ENCODE measurements at regions not wholly inside any gene's neighbourhood (a gene's known extent, or its start where the extent isn't known, plus 50 kb on each side); places are given as distances from the start of the nearest gene placed in this dataset.
"Not testable (repeated sequence)": the region's sequence is repeated elsewhere in the genome, so short reads cannot be mapped to it uniquely, and the experiment has no call there.

DNA sequence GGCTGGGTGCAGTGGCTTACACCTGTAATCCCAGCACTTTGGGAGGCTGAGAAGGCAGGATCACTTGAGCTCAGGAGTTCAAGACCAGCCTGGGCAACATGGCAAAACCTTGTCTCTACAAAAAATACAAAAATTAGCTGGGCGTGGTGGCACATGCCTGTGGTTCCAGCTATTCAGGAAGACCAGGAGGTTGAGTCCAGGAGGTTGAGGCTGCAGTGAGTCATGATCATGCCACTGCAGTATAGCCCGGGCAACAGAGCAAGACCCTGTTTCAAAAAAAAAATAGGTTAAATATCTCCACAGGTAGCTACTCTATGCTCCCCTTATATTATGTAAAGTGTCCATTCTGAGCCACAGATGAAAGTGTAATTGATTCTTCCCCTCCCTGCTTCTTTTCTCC, 89.3 kb upstream of the MYO3A start:
- not testable (repeated sequence) for H3K4me3 ChIP-seq (ENCODE audit: low read length); H3K27ac ChIP-seq (ENCODE audit: low read length); H3K36me3 ChIP-seq (ENCODE audit: control insufficient read depth, insufficient read depth, low read length); H3K9me3 ChIP-seq (replicated peaks; ENCODE audit: control insufficient read depth, low read depth, low read length); H3K27me3 ChIP-seq (ENCODE audit: control insufficient read depth, insufficient read depth, low read length); H3K4me1 ChIP-seq (ENCODE audit: control insufficient read depth, insufficient read depth, low read length); DNase-seq
- no CpG with 5 or more reads among the region's 2 CpGs for WGBS (ENCODE audit: insufficient coverage)

DNA sequence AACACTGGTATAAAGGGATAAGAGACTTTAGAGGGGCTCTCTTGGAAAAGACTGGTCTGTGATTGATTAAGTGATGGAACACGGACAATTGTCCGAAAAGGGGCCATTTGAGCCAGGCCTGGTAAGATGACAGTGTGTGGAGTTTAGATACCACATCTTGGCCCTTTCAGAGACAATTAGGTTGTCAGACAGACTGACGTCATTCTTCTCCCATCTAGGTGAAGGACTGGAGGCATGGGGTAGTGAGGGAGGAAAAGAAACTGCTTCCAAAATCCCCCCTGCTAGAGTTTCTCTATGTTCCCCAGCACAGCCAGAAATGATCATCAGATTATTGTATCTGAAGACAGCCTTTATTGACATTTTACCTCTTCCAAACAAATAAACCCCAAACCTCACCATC, 84.8 kb upstream of the MYO3A start:
- H3K4me1 ChIP-seq (ENCODE audit: control insufficient read depth, insufficient read depth, low read length): no peaks in the 10 kb centered on the region
- WGBS (ENCODE audit: insufficient coverage): 58% methylated on average over 2 of the region's 3 CpGs
- DNase-seq: no peak
- H3K9me3 ChIP-seq (replicated peaks; ENCODE audit: control insufficient read depth, low read depth, low read length): no peaks in the 10 kb centered on the region
- H3K4me3 ChIP-seq (ENCODE audit: low read length): no peak overlapping the region
- H3K36me3 ChIP-seq (ENCODE audit: control insufficient read depth, insufficient read depth, low read length): no peaks in the 10 kb centered on the region
- H3K27me3 ChIP-seq (ENCODE audit: control insufficient read depth, insufficient read depth, low read length): no peaks in the 10 kb centered on the region
- no peak overlapping the region for H3K27ac ChIP-seq (ENCODE audit: low read length)

DNA sequence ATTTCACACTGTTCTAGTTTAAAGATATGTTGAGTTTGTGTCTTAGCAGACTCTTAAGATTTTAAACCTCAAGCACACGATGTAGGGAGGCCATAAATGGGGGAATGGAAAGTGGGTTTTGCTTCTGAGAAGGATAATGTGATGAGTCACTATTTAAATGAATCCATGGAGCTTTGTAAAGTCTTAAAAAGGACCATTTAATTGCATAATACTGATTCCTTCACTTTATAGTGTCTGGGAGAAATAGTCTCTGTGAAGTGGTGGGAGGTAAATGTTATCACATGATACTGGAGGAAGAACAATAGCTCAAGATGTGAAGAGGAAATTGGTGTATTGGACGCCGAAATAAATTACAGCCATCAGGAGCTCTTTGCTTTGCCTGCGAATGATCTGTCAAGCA, 84.0 kb upstream of the MYO3A start:
- 51% methylated on average over 3 of the region's 4 CpGs for WGBS (ENCODE audit: insufficient coverage)
- Histone ChIP-seq H3K9me3 (replicated peaks; ENCODE audit: control insufficient read depth, low read depth, low read length) (no peaks in the 10 kb centered on the region), H3K4me3 (ENCODE audit: low read length) (no peak overlapping the region), H3K27me3 (ENCODE audit: control insufficient read depth, insufficient read depth, low read length) (no peaks in the 10 kb centered on the region), H3K27ac (ENCODE audit: low read length) (no peak overlapping the region), H3K4me1 (ENCODE audit: control insufficient read depth, insufficient read depth, low read length) (no peaks in the 10 kb centered on the region), H3K36me3 (ENCODE audit: control insufficient read depth, insufficient read depth, low read length) (no peaks in the 10 kb centered on the region)
- no peak for DNase-seq

DNA sequence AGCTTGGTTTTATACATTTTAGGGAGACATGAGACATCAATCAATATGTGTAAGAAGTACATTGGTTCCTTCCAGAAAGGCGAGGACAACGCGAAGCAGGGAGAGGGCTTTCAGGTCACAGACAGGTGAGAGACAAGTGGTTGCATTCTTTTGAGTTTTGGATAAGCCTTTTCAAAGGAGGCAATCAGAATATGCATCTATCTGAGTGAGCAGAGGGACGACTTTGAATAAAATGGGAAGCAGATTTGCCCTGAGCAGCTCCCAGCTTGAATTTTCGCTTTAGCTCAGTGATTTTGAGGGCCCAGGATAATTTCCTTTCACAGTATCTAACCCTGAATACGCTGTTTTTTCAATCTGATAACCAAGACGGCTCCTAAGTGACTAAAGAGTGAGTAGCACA, 82.5 kb upstream of the MYO3A start:
- 57% methylated on average over 4 of the region's 7 CpGs for WGBS (ENCODE audit: insufficient coverage)

DNA sequence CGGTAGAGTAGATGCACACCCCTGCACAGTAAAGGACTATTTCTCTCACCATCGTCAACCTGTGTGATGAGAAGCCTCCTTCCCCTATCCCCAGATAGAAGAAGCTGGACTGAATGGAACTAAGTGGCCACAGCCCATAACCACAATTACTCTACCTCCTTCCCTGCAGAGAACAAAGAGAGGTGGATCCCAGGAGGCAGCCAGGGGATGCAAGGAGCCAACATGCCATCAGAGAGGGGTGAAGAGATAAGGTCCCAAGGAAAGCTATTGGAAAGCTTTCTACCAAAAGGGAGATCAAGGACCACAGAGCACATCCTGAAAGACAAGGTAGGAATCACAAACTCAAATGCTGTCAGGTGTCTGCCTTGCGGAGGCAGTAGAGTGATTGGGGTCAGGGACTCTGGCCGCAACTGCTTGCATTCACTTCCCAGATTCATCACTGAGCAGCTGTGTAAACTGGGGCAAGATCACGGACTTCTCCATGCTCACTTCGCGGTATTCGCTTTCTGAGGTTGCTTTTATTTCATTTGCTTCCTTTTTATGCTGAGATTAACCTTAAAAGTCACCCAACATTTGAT, 81.6 kb upstream of the MYO3A start:
- no peak for DNase-seq
- WGBS (ENCODE audit: insufficient coverage): 60% methylated on average over 1 of the region's 8 CpGs
- Histone ChIP-seq H3K4me1 (ENCODE audit: control insufficient read depth, insufficient read depth, low read length) (no peaks in the 10 kb centered on the region), H3K27me3 (ENCODE audit: control insufficient read depth, insufficient read depth, low read length) (no peaks in the 10 kb centered on the region), H3K27ac (ENCODE audit: low read length) (no peak overlapping the region), H3K9me3 (replicated peaks; ENCODE audit: control insufficient read depth, low read depth, low read length) (no peaks in the 10 kb centered on the region), H3K4me3 (ENCODE audit: low read length) (no peak overlapping the region), H3K36me3 (ENCODE audit: control insufficient read depth, insufficient read depth, low read length) (no peaks in the 10 kb centered on the region)

More for the DNA sequence above, 82.5 kb upstream of the MYO3A start:
- Histone ChIP-seq H3K4me1 (ENCODE audit: control insufficient read depth, insufficient read depth, low read length) (no peaks in the 10 kb centered on the region), H3K9me3 (replicated peaks; ENCODE audit: control insufficient read depth, low read depth, low read length) (no peaks in the 10 kb centered on the region), H3K27ac (ENCODE audit: low read length) (no peak overlapping the region), H3K4me3 (ENCODE audit: low read length) (no peak overlapping the region), H3K36me3 (ENCODE audit: control insufficient read depth, insufficient read depth, low read length) (no peaks in the 10 kb centered on the region), H3K27me3 (ENCODE audit: control insufficient read depth, insufficient read depth, low read length) (no peaks in the 10 kb centered on the region)
- DNase-seq: no peak

DNA sequence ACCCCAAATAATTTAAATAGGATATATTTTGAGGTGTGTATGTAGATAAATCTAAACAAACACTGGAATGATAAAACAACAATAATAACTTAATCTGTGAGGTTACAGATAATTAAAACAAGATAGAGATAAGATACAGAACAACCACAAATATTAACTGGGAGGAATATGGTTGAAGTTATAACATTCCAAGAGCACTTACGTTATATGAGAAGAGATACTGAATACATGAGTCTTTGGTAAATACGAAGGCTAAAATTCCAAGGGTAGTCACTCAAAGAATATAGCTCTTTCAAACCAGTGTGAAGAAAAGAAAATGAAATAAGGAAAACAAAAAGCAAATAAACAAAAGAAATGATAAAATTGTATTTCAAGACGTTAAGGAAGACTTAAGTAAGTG, 76.0 kb upstream of the MYO3A start:
- no peaks in the 10 kb centered on the region for H3K4me1 ChIP-seq (ENCODE audit: control insufficient read depth, insufficient read depth, low read length)
- no peaks in the 10 kb centered on the region for H3K9me3 ChIP-seq (replicated peaks; ENCODE audit: control insufficient read depth, low read depth, low read length)
- no peaks in the 10 kb centered on the region for H3K27me3 ChIP-seq (ENCODE audit: control insufficient read depth, insufficient read depth, low read length)
- no peak overlapping the region for H3K27ac ChIP-seq (ENCODE audit: low read length)
- no peak overlapping the region for H3K4me3 ChIP-seq (ENCODE audit: low read length)
- WGBS (ENCODE audit: insufficient coverage): no CpG with 5 or more reads among the region's 3 CpGs
- no peaks in the 10 kb centered on the region for H3K36me3 ChIP-seq (ENCODE audit: control insufficient read depth, insufficient read depth, low read length)
- DNase-seq: no peak

DNA sequence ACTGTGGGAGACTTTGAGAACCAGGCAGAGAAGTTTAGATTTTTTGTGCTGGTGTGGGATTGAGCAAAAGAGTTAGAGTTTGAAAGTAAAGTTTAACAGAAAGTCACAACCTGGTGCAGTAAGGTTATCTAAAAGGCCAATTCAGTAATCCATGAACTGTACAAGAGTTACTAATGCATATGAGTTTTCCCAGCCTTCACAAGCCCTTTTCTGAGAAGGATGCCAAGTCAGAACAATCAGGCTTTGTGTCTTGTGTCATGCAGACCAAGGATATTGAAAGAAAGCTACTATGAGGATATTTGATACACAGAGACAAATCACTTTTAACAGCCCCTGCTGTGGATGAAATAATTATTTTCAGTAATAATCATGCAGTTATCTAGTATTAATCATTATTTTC, 68.8 kb upstream of the MYO3A start:
- no peaks in the 10 kb centered on the region for H3K9me3 ChIP-seq (replicated peaks; ENCODE audit: control insufficient read depth, low read depth, low read length)
- no peak for DNase-seq
- no peak overlapping the region for H3K27ac ChIP-seq (ENCODE audit: low read length)
- no peaks in the 10 kb centered on the region for H3K4me1 ChIP-seq (ENCODE audit: control insufficient read depth, insufficient read depth, low read length)
- no peak overlapping the region for H3K4me3 ChIP-seq (ENCODE audit: low read length)
- no peaks in the 10 kb centered on the region for H3K27me3 ChIP-seq (ENCODE audit: control insufficient read depth, insufficient read depth, low read length)
- no peaks in the 10 kb centered on the region for H3K36me3 ChIP-seq (ENCODE audit: control insufficient read depth, insufficient read depth, low read length)

DNA sequence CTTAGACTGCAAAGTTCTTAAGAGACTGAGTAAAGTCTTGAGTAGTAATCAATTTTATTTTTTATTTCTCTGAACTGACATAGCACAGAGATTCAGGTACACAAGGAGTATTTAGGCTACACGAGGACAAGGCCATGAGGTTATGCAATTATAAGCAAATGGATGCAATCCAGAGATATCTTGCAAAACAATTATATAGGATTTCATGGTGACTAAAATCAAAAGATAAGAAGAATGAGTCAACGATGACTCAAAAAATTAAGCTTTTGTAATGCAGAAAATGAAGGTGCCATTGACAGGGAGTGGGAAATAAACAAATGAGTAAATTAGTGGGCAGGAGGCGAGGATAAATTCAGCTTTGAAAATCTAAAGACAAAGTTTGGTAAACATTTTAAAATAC, 66.7 kb upstream of the MYO3A start:
- Histone ChIP-seq H3K4me1 (ENCODE audit: control insufficient read depth, insufficient read depth, low read length) (no peaks in the 10 kb centered on the region), H3K4me3 (ENCODE audit: low read length) (no peak overlapping the region), H3K9me3 (replicated peaks; ENCODE audit: control insufficient read depth, low read depth, low read length) (no peaks in the 10 kb centered on the region), H3K27ac (ENCODE audit: low read length) (no peak overlapping the region), H3K27me3 (ENCODE audit: control insufficient read depth, insufficient read depth, low read length) (no peaks in the 10 kb centered on the region), H3K36me3 (ENCODE audit: control insufficient read depth, insufficient read depth, low read length) (no peaks in the 10 kb centered on the region)
- no CpG with 5 or more reads among the region's 3 CpGs for WGBS (ENCODE audit: insufficient coverage)
- DNase-seq: no peak

DNA sequence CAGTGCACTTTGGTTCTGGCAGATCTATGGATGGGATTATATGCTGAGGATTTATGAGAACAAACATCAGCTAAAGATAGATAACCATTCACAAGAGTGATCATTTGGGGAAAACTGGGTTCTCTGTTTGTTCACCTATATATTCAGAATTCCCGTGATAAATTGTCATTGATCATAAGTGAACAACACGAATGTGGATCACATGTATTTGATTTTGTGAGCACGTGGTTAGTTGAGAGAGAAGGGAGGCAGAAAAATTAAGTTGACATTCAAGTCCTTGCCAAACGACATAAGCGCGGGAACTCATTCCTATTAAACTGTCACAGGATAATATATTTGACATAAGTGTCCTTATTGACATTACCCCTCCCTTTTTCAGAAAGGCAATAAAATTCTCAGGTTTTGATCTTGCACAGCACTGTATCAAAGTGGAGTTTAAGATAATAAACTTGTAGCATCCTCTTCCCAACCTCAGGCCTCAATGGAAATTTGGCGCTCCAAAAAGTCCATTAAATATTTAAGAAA, 64.9 kb upstream of the MYO3A start:
- H3K27me3 ChIP-seq (ENCODE audit: control insufficient read depth, insufficient read depth, low read length): no peaks in the 10 kb centered on the region
- no peaks in the 10 kb centered on the region for H3K9me3 ChIP-seq (replicated peaks; ENCODE audit: control insufficient read depth, low read depth, low read length)
- DNase-seq: no peak
- no peak overlapping the region for H3K27ac ChIP-seq (ENCODE audit: low read length)
- no CpG with 5 or more reads among the region's 7 CpGs for WGBS (ENCODE audit: insufficient coverage)
- H3K36me3 ChIP-seq (ENCODE audit: control insufficient read depth, insufficient read depth, low read length): no peaks in the 10 kb centered on the region
- no peaks in the 10 kb centered on the region for H3K4me1 ChIP-seq (ENCODE audit: control insufficient read depth, insufficient read depth, low read length)
- H3K4me3 ChIP-seq (ENCODE audit: low read length): no peak overlapping the region

DNA sequence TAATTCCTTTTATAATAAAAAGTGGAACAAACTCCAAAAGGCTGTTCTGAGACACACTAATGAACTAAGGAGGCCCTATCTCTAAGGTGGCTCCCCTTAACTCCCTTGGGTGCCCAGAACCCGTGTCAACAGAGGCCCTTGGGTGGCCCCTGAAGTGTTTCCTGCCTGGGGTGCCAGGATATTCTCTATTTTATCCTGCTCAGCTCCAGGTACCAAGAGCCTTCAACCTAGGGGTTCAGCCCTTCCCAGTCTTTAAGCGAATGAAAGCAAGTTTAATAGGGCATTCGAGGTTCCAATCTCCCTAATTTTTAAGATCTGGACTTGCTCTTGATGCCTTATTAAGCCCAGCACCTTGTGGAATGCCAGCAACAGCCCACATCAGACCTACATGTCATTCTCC, 64.4 kb upstream of the MYO3A start:
- H3K4me1 ChIP-seq (ENCODE audit: control insufficient read depth, insufficient read depth, low read length): no peaks in the 10 kb centered on the region
- H3K36me3 ChIP-seq (ENCODE audit: control insufficient read depth, insufficient read depth, low read length): no peaks in the 10 kb centered on the region
- no peak overlapping the region for H3K27ac ChIP-seq (ENCODE audit: low read length)
- no peak overlapping the region for H3K4me3 ChIP-seq (ENCODE audit: low read length)
- WGBS (ENCODE audit: insufficient coverage): 77% methylated on average over 3 of the region's 3 CpGs
- no peaks in the 10 kb centered on the region for H3K27me3 ChIP-seq (ENCODE audit: control insufficient read depth, insufficient read depth, low read length)
- no peak for DNase-seq
- no peaks in the 10 kb centered on the region for H3K9me3 ChIP-seq (replicated peaks; ENCODE audit: control insufficient read depth, low read depth, low read length)

DNA sequence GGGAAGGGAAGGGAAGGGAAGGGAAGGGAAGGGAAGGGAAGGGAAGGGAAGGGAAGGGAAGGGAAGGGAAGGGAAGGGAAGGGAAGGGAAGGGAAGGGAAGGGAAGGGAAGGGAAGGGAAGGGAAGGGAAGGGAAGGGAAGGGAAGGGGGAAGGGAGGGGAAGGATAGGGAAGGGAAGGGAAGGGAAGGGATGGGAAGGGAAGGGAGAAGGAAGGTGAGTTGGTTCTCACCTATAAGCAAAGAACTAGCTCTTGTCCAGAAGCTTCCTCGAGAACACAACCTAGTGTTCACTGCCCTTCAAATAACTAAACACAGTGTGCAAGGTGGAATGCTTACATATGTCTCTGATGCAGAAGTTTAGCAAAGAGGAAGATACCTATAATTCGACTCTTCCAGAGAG, 59.6 kb upstream of the MYO3A start:
- not testable (repeated sequence) for DNase-seq
- no CpG with 5 or more reads among the region's 2 CpGs for WGBS (ENCODE audit: insufficient coverage)

More for the DNA sequence above, 59.6 kb upstream of the MYO3A start:
- H3K4me3 ChIP-seq (ENCODE audit: low read length); H3K27me3 ChIP-seq (ENCODE audit: control insufficient read depth, insufficient read depth, low read length); H3K9me3 ChIP-seq (replicated peaks; ENCODE audit: control insufficient read depth, low read depth, low read length); H3K4me1 ChIP-seq (ENCODE audit: control insufficient read depth, insufficient read depth, low read length); H3K27ac ChIP-seq (ENCODE audit: low read length); H3K36me3 ChIP-seq (ENCODE audit: control insufficient read depth, insufficient read depth, low read length): not testable (repeated sequence)
